ENCODE measurements at regions not wholly inside any gene's neighbourhood (a gene's known extent, or its start where the extent isn't known, plus 50 kb on each side); places are given as distances from the start of the nearest gene placed in this dataset.
A peak's percentile ranks its signal among the peaks of the same experiment; 100 is the strongest.

- no peak overlapping the region for H3K4me3 ChIP-seq
- H3K27me3 ChIP-seq (ENCODE audit: control insufficient read depth in 2 of 2, insufficient read depth in 2 of 2, low read length in 2 of 2) = no peaks in the 10 kb centered on the region
- no peaks in the 10 kb centered on the region for H3K79me2 ChIP-seq (ENCODE audit: control insufficient read depth, insufficient read depth, low read length)
- in situ Hi-C loops (cut with MboI) = no loop called here
- no peaks in the 10 kb centered on the region; the same call in 1 of the 2 replicates for H3K9me3 ChIP-seq (replicated peaks; ENCODE audit: control insufficient read depth, insufficient read depth, low read depth, low read length)
- BruUV-seq (replicated peaks) = no TSS peak
- no peaks in the 10 kb centered on the region for H4K20me1 ChIP-seq (replicated peaks; ENCODE audit: control insufficient read depth, insufficient read depth, low read length)
- no peak overlapping the region for H3K27ac ChIP-seq (ENCODE audit: extremely low read depth, low read depth, low read length)
- intact Hi-C loops (cut with micrococcal nuclease) = no loop called here
- H3K4me2 ChIP-seq (ENCODE audit: insufficient read depth, low read length) = no peak overlapping the region
- ChIA-PET POLR2A (no interaction called here), CTCF (ENCODE audit: low intra/inter-chr PET ratio) (no interaction called here)
- no peak overlapping the region for H2AFZ ChIP-seq (ENCODE audit: low read depth, low read length)
- FAIRE-seq (no peak), ATAC-seq (no peak), DNase-seq (ENCODE audit: extremely low read depth in 1 of 4, low spot score in 3 of 4) (no peak)
- no peaks in the 10 kb centered on the region for H3K36me3 ChIP-seq (ENCODE audit: control insufficient read depth, insufficient read depth, low read length)
- H3K9ac ChIP-seq (ENCODE audit: insufficient read depth in 1 of 2, low read depth in 2 of 2, low read length in 2 of 2) = no peak overlapping the region
- no peak for TF ChIP-seq ILF3 (IDR thresholded peaks at IDR 0.05; ENCODE audit: borderline replicate concordance)
- peak; percentile 22; the same call in 1 of the 2 replicates for TF ChIP-seq C11orf30 (IDR thresholded peaks at IDR 0.05; ENCODE audit: low read depth)
- H3K4me1 ChIP-seq (replicated peaks in 1 of 2; ENCODE audit: control insufficient read depth in 2 of 2, insufficient read depth in 2 of 2, low read length in 2 of 2) = no peaks in the 10 kb centered on the region
- WGBS (ENCODE audit: insufficient coverage, low coverage, missing lambda C conversion rate) = 0% methylated on average over 1 of the region's 1 CpG
- H3K9me1 ChIP-seq (ENCODE audit: control insufficient read depth, insufficient read depth, low read length) = no peaks in the 10 kb centered on the region
These were observed 229.0 kb downstream of the TRIM36 start for GRCh38 chr5:114940709-114941108.

GRCh38 chr5:114935490-114935889 is 234.2 kb downstream of the TRIM36 start:
- no peaks in the 10 kb centered on the region for H3K27me3 ChIP-seq (ENCODE audit: control insufficient read depth in 2 of 2, insufficient read depth in 2 of 2, low read length in 2 of 2)
- in situ Hi-C loops (cut with MboI) (no loop called here), intact Hi-C loops (cut with micrococcal nuclease) (no loop called here)
- no peak for FAIRE-seq
- H3K79me2 ChIP-seq (ENCODE audit: control insufficient read depth, insufficient read depth, low read length) = no peaks in the 10 kb centered on the region
- H3K9ac ChIP-seq (ENCODE audit: insufficient read depth in 1 of 2, low read depth in 2 of 2, low read length in 2 of 2) = no peak overlapping the region
- no peak for ATAC-seq
- CTCF ChIA-PET (ENCODE audit: low intra/inter-chr PET ratio) = no interaction called here
- no peaks in the 10 kb centered on the region for H3K36me3 ChIP-seq (ENCODE audit: control insufficient read depth, insufficient read depth, low read length)
- H3K27ac ChIP-seq (ENCODE audit: extremely low read depth, low read depth, low read length) = no peak overlapping the region
- TF ChIP-seq TFE3 (CRISPR knock-in tag; IDR thresholded peaks at IDR 0.05) = no peak
- TF ChIP-seq RB1 (IDR thresholded peaks at IDR 0.05; ENCODE audit: low read depth) = no peak
- TF ChIP-seq MBD2 (IDR thresholded peaks at IDR 0.05; ENCODE audit: borderline replicate concordance, low read depth) = no peak
- TF ChIP-seq SREBF1 (IDR thresholded peaks at IDR 0.05; ENCODE audit: borderline replicate concordance, low read depth, low read length) = no peak
- peak; percentile 23; the same call in 1 of the 2 replicates for TF ChIP-seq C11orf30 (IDR thresholded peaks at IDR 0.05; ENCODE audit: low read depth)
- TF ChIP-seq DDX20 (tag; IDR thresholded peaks at IDR 0.05; ENCODE audit: low read depth) = no peak
- no peak for TF ChIP-seq ZNF609 (CRISPR knock-in tag; IDR thresholded peaks at IDR 0.05; ENCODE audit: borderline replicate concordance)
- TF ChIP-seq ZBTB12 (CRISPR knock-in tag; IDR thresholded peaks at IDR 0.05) = no peak
- TF ChIP-seq ZNF316 (IDR thresholded peaks at IDR 0.05) = peak; percentile 65
- no peak for DNase-seq (ENCODE audit: extremely low read depth in 1 of 4, low spot score in 3 of 4)
- no peak overlapping the region for H3K4me2 ChIP-seq (ENCODE audit: insufficient read depth, low read length)
- no peak overlapping the region for H2AFZ ChIP-seq (ENCODE audit: low read depth, low read length)
- no peaks in the 10 kb centered on the region for H3K9me1 ChIP-seq (ENCODE audit: control insufficient read depth, insufficient read depth, low read length)
- no peaks in the 10 kb centered on the region for H3K9me3 ChIP-seq (replicated peaks; ENCODE audit: control insufficient read depth, insufficient read depth, low read depth, low read length)
- BruUV-seq (replicated peaks) = no TSS peak
- POLR2A ChIA-PET = no interaction called here
- no peaks in the 10 kb centered on the region for H4K20me1 ChIP-seq (replicated peaks; ENCODE audit: control insufficient read depth, insufficient read depth, low read length)
- H3K4me1 ChIP-seq (replicated peaks in 1 of 2; ENCODE audit: control insufficient read depth in 2 of 2, insufficient read depth in 2 of 2, low read length in 2 of 2) = no peaks in the 10 kb centered on the region
- H3K4me3 ChIP-seq = no peak overlapping the region

All from K562 (cell line).